ENCODE measurements at regions not wholly inside any gene's neighbourhood (a gene's known extent, or its start where the extent isn't known, plus 50 kb on each side); places are given as distances from the start of the nearest gene placed in this dataset.

DNA sequence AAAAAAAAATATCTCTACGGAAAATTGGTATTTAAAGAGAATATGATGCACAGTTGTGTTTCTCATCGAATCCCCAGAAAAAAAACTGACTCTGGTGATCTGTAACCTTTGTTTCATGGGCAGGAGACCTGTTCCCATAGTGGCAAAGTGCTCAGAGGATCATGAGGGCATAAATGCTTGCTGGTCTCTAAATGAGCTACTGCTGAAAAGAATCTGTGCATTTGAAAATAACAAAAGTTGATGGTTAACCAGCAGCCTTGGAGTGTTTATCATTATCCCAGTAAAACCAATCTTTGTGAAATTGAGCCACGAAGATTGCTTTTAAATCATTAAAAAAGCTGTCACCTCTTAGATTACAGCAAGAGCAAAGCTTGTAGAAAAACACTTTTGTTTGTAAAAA is 775.4 kb downstream of the MTRR start:
- H3K4me3 ChIP-seq (replicated peaks; ENCODE audit: low read depth, low read length): no peak overlapping the region
- DNase-seq (ENCODE audit: low read depth): no peak
- TF ChIP-seq, protein P1, sequence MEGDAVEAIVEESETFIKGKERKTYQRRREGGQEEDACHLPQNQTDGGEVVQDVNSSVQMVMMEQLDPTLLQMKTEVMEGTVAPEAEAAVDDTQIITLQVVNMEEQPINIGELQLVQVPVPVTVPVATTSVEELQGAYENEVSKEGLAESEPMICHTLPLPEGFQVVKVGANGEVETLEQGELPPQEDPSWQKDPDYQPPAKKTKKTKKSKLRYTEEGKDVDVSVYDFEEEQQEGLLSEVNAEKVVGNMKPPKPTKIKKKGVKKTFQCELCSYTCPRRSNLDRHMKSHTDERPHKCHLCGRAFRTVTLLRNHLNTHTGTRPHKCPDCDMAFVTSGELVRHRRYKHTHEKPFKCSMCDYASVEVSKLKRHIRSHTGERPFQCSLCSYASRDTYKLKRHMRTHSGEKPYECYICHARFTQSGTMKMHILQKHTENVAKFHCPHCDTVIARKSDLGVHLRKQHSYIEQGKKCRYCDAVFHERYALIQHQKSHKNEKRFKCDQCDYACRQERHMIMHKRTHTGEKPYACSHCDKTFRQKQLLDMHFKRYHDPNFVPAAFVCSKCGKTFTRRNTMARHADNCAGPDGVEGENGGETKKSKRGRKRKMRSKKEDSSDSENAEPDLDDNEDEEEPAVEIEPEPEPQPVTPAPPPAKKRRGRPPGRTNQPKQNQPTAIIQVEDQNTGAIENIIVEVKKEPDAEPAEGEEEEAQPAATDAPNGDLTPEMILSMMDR (IDR thresholded peaks at IDR 0.05; ENCODE audit: low read length, missing control alignments): no peak

DNA sequence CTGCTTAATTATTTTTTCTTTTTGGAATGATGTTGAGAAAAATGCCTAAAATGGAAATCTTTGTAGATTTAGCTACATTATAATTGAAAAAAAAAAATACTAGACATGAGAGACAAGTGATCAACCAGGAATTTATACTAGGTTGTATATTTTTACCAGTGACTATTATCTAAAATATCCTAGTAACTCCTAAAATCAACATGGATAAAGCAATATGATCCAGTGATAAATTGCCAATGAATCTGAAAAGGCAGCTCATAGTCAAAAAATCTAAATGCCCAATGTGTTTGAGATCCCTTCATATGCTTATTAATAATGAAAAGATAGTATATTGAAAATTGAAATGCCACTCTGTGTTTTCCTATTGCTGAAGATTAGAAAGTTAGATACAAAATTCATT is 778.2 kb downstream of the MTRR start:
- no peak overlapping the region for H3K4me3 ChIP-seq (replicated peaks; ENCODE audit: low read depth, low read length)
- DNase-seq (ENCODE audit: low read depth): no peak

DNA sequence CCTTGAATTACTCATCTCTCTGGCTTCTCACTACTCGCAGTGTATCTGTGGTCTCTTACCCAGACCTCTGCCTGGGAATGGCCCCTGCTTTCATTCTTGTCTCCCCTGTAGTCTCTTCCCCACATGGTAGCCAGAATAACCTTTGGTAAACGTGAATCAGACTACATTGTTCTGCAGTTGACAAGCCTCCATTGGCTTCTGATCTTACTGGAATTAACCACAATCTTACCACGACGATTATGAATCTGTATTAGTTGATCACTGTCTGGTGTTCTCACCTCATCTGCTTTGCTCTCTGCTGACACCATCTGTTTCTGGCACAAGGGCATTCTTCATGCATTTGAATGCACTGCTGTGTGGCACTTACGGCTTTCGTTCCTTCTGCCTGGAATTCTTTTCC is 781.2 kb downstream of the MTRR start:
- no peak overlapping the region for H3K4me3 ChIP-seq (replicated peaks; ENCODE audit: low read depth, low read length)
- TF ChIP-seq, protein P1 (IDR thresholded peaks at IDR 0.05; ENCODE audit: low read length, missing control alignments): no peak
- no peak for DNase-seq (ENCODE audit: low read depth)

More for the DNA sequence above, 778.2 kb downstream of the MTRR start:
- TF ChIP-seq, protein P1 (IDR thresholded peaks at IDR 0.05; ENCODE audit: low read length, missing control alignments): no peak

DNA sequence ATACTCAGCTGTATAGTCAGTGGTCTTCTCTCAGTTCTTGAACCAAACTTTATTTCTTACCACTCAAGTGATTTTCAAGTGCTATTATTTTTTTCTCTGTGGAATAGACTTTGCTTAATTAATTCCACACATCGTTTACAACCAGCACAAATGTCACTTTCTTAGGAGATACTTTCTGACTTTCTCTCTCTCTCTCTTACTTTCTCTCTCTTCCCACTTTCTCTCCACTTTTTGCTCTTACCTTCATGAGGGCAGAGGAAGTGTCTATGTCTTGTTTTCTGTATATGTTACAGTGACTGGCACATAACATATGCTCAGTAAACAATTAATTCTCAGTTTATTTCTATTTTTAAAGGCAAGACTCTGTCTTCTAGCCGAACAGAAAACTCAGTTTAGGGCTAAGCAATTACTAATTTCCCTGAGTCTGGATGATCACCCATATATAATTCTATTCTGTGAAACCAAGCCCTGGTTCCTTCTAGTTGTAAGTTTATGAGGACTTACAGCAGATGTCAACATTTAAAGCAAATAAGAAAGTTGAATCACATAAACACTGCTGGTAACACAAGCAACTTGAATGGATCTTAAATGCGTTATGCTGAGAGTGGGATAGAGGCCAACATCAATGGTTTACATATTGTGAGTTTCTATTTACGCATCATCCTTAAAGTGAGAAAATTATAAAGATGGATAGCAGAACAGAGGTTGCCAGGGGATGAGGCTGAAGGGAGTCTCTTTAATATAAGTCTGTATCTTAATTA is 791.4 kb downstream of the MTRR start:
- DNase-seq (ENCODE audit: low read depth): no peak
- H3K4me3 ChIP-seq (replicated peaks; ENCODE audit: low read depth, low read length): no peak overlapping the region
- TF ChIP-seq, protein P1 (IDR thresholded peaks at IDR 0.05; ENCODE audit: low read length, missing control alignments): no peak

DNA sequence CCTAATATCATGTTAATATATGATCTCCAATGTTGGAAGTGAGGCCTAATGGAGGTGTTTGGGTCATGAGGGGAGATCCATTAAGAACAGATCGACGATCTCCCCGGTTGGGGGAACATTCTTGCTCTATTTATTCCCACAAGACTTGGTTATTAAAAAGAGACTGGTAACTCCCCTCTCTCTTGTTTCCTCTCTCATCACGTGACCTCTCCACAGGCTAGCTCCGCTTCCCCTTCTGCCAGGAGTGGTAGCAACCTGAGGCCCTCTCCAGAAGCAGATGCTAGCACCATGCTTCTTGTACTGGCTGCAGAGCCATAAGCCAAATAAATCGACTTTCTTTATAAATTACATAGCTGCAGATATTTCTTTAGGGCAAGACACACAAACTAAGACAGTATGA is 794.4 kb downstream of the MTRR start:
- TF ChIP-seq, protein P1 (IDR thresholded peaks at IDR 0.05; ENCODE audit: low read length, missing control alignments): no peak
- H3K4me3 ChIP-seq (replicated peaks; ENCODE audit: low read depth, low read length): no peak overlapping the region
- no peak for DNase-seq (ENCODE audit: low read depth)

DNA sequence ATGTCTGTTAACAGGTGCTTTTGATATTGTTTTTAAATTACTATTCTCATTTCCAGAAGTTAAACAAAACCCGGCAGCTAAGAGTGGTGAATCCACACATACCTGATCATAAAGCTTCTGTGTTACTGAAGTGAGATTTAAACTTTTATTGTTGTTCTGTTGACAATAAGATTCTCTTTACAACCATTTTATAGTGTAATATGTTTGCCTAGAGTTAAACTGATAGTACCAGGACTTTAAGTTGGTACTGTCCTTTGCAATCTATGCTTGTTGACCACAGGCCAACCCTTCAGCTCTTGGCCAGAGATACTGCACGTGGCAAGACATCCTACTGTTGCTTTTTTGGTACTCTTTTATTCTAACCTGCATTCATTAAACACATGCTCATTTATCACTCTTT is 806.2 kb downstream of the MTRR start:
- no peak for DNase-seq (ENCODE audit: low read depth)
- TF ChIP-seq, protein P1 (IDR thresholded peaks at IDR 0.05; ENCODE audit: low read length, missing control alignments): no peak
- H3K4me3 ChIP-seq (replicated peaks; ENCODE audit: low read depth, low read length): no peak overlapping the region

DNA sequence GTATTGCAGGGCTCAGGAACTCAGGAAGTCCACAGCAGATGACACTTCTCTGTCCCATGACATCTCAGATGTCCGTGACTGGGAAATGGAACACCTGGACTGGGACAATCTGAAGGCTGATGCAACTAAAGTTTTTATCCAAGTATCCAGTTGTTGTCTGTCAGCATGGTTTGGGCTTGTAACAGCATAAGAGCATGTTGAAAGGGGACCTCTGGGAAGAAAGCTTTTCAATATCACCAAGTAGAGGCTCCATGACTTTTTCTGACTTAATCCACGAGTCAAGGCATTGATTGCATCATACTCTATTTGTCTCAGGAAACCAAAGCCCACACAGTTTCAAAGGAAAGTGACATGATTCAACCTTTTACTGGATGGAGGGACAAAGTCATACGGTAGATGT is 807.7 kb downstream of the MTRR start:
- TF ChIP-seq, protein P1 (IDR thresholded peaks at IDR 0.05; ENCODE audit: low read length, missing control alignments): no peak
- no peak overlapping the region for H3K4me3 ChIP-seq (replicated peaks; ENCODE audit: low read depth, low read length)
- DNase-seq (ENCODE audit: low read depth): peak; percentile 64

Measured in fibroblast of pulmonary artery (primary cell).